A673 (cell line): ENCODE measurements at regions not wholly inside any gene's neighbourhood (a gene's known extent, or its start where the extent isn't known, plus 50 kb on each side); places are given as distances from the start of the nearest gene placed in this dataset.

Source experiments
- CTCF ChIP-seq: fragments of 300-800, 200-600 bp; sonication (generic); conservative IDR thresholded peaks from 2 replicates; pipeline ENCODE4 v1.5.1; 2017; ENCODE audit warnings: low read depth, mild to moderate bottlenecking, antibody characterized with exemption, low read length, moderate library complexity, mixed read lengths
- EZH2 ChIP-seq: fragments of 200-600 bp; sonication (generic); IDR thresholded peaks from 2 replicates; pipeline ENCODE4 v1.6.1; 2017; ENCODE audit warnings: borderline replicate concordance, low read depth, mild to moderate bottlenecking, mixed read lengths, antibody characterized with exemption, low read length; ENCODE audit not compliant: poor library complexity, severe bottlenecking

- TF ChIP-seq CTCF (no peak), EZH2 (no peak)
Observed at GRCh38 chr9:110048976-110049698, 158.8 kb downstream of the C9orf152 start.
